ENCODE measurements at regions not wholly inside any gene's neighbourhood (a gene's known extent, or its start where the extent isn't known, plus 50 kb on each side); places are given as distances from the start of the nearest gene placed in this dataset.

- TF ChIP-seq ZNF121 (CRISPR knock-in tag; IDR thresholded peaks at IDR 0.05) (no peak), ZNF512 (CRISPR knock-in tag; IDR thresholded peaks at IDR 0.05; ENCODE audit: borderline replicate concordance) (no peak), NR3C1 (CRISPR knock-in tag; conservative IDR thresholded peaks at IDR 0.05; ENCODE audit: low read depth) (no peak), ZNF532 (CRISPR knock-in tag; IDR thresholded peaks at IDR 0.05; ENCODE audit: borderline replicate concordance) (no peak), NFYB (CRISPR knock-in tag; conservative IDR thresholded peaks at IDR 0.05; ENCODE audit: low read depth) (no peak), CTCF (IDR thresholded peaks at IDR 0.05) (no peak), SMAD3 (CRISPR knock-in tag; IDR thresholded peaks at IDR 0.05; ENCODE audit: borderline replicate concordance) (no peak), MAX (CRISPR knock-in tag; IDR thresholded peaks at IDR 0.05) (no peak), ESRRA (CRISPR knock-in tag; IDR thresholded peaks at IDR 0.05; ENCODE audit: borderline replicate concordance) (no peak), ZNF232 (CRISPR knock-in tag; IDR thresholded peaks at IDR 0.05) (no peak), ZSCAN18 (CRISPR knock-in tag; IDR thresholded peaks at IDR 0.05) (no peak), CDX4 (CRISPR knock-in tag; IDR thresholded peaks at IDR 0.05; ENCODE audit: borderline replicate concordance) (no peak), ATF3 (CRISPR knock-in tag; conservative IDR thresholded peaks at IDR 0.05) (no peak), GABPB1 (CRISPR knock-in tag; IDR thresholded peaks at IDR 0.05) (no peak)
Observed at GRCh38 chr1:121558514-121558913, 373.7 kb downstream of the SRGAP2C start.
